HEK293T (cell line): ENCODE measurements at regions not wholly inside any gene's neighbourhood (a gene's known extent, or its start where the extent isn't known, plus 50 kb on each side); places are given as distances from the start of the nearest gene placed in this dataset.

ENCODE experiments used
- CTBP1 ChIP-seq: fragments of 450-650 bp; IDR thresholded peaks from 2 replicates; pipeline ENCODE4 v1.6.1; 2016; ENCODE audit warnings: borderline replicate concordance
- FOXA1 ChIP-seq: fragments of 450-650 bp; IDR thresholded peaks from 2 replicates; pipeline ENCODE4 v1.6.1; 2016; ENCODE audit warnings: mild to moderate bottlenecking
- FOXM1 ChIP-seq: fragments of 450-650 bp; IDR thresholded peaks from 2 replicates; pipeline ENCODE4 v1.6.1; 2017; ENCODE audit warnings: mild to moderate bottlenecking, borderline replicate concordance
- LEF1 ChIP-seq: fragments of 450-650 bp; IDR thresholded peaks from 2 replicates; pipeline ENCODE4 v1.6.1; 2017; ENCODE audit warnings: mild to moderate bottlenecking, borderline replicate concordance
- NFRKB ChIP-seq: fragments of 450-650 bp; IDR thresholded peaks from 2 replicates; pipeline ENCODE4 v1.6.1; 2016; ENCODE audit warnings: mild to moderate bottlenecking, moderate library complexity
- SP1 ChIP-seq: fragments of 450-650 bp; IDR thresholded peaks from 2 replicates; pipeline ENCODE4 v1.6.1; 2017
- SUZ12 ChIP-seq: fragments of 450-650 bp; IDR thresholded peaks from 2 replicates; pipeline ENCODE4 v1.6.1; 2016; ENCODE audit warnings: mild to moderate bottlenecking
- TARDBP ChIP-seq: fragments of 450-650 bp; IDR thresholded peaks from 2 replicates; pipeline ENCODE4 v1.6.1; 2016
- ZNF384 ChIP-seq: fragments of 450-650 bp; IDR thresholded peaks from 2 replicates; pipeline ENCODE4 v1.6.1; 2016

- TF ChIP-seq TARDBP: no peak
- no peak for TF ChIP-seq FOXA1
- TF ChIP-seq CTBP1: no peak
- no peak for TF ChIP-seq SP1
- TF ChIP-seq NFRKB: no peak
- no peak for TF ChIP-seq SUZ12
- no peak for TF ChIP-seq LEF1
- no peak for TF ChIP-seq FOXM1
- TF ChIP-seq ZNF384: no peak
Measured at GRCh38 chr6:113006494-113006893, 659.4 kb downstream of the RFPL4B start.
